Activated CD8-positive, alpha-beta memory T cell treated with anti-CD3 and anti-CD28 coated beads, Interleukin-2, amount 10 ng/mL, durations not matched to agents 7 days and 5 days (primary cell): ENCODE measurements at regions not wholly inside any gene's neighbourhood (a gene's known extent, or its start where the extent isn't known, plus 50 kb on each side); places are given as distances from the start of the nearest gene placed in this dataset.

Experiments used
- ATAC-seq: fragments of 150-1000 bp; cut with Tn5 transposase; one replicate; pipeline ENCODE4 v1.10.0; 2021; ENCODE audit warnings: moderate library complexity
- CTCF ChIA-PET: fragments of 350-600 bp; sonication (Branson Sonifier 250); formaldehyde crosslinking; loops from one replicate; lab custom pipeline; 2021; ENCODE audit warnings: antibody characterized with exemption; lab: Charles Lee
- DNase-seq: peaks from one replicate; pipeline ENCODE4 v3.0.0-alpha.2; 2020
- H3K27ac Mint-ChIP-seq: one replicate; pipeline ENCODE4 v1.8.0; 2021; ENCODE audit warnings: mild to moderate bottlenecking, mixed read lengths
- H3K27me3 Mint-ChIP-seq: one replicate; pipeline ENCODE4 v1.8.0; 2021; ENCODE audit warnings: mixed read lengths
- H3K36me3 Mint-ChIP-seq: one replicate; pipeline ENCODE4 v1.8.0; 2021; ENCODE audit warnings: mild to moderate bottlenecking, mixed read lengths
- H3K4me1 Mint-ChIP-seq: one replicate; pipeline ENCODE4 v1.8.0; 2021; ENCODE audit warnings: mixed read lengths
- H3K4me3 Mint-ChIP-seq: one replicate; pipeline ENCODE4 v1.8.0; 2021; ENCODE audit warnings: mild to moderate bottlenecking, moderate library complexity, mixed read lengths
- H3K9me3 Mint-ChIP-seq: one replicate; pipeline ENCODE4 v1.8.0; 2022; ENCODE audit warnings: low read depth, mixed read lengths

DNA sequence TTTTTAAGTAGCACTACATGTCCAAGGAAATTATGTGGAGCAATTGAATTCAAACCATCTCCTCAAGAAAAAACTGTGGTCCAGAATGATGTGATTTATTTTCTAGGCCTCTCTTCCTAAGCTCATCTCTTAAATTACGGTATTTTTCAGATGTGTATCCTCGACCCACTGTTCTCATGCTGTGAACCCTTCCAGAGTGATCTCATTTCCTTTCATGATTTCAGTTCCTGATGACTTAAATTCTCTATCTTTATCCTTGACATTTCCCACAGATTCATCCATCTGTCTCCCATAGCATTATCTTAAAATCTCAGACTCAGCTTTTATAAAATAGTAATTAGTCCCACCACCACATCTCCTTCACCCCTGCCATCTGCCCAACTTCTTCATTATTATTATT, 117.6 kb upstream of the SPRY2 start:
- peaks cover 3% of the 10 kb centered on the region for H3K4me1 Mint-ChIP-seq
- CTCF ChIA-PET = no interaction called here
- H3K4me3 Mint-ChIP-seq = no peak overlapping the region
- H3K9me3 Mint-ChIP-seq = no peaks in the 10 kb centered on the region
- no peak overlapping the region for H3K27ac Mint-ChIP-seq
- no peaks in the 10 kb centered on the region for H3K27me3 Mint-ChIP-seq
- no peaks in the 10 kb centered on the region for H3K36me3 Mint-ChIP-seq
- ATAC-seq (no peak), DNase-seq (no peak)

DNA sequence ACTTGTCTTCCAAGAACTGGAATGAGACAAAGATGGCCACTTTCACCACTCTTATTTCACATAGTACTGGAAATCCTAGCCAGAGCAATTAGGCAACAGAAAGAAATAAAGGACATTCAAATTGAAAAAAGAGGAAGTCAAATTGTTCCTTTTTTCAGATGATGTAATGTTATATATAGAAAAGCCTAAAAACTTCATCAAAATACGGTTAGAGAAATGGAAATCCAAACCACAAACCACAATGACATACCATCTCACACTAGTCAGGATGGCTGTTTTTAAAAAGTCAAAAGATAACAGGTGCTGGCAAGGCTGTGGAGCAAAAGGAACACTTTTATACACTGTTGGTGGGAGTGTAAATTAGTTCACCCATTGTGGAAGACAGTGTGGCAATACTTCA, 113.3 kb upstream of the SPRY2 start:
- no peak for DNase-seq
- no peaks in the 10 kb centered on the region for H3K27me3 Mint-ChIP-seq
- H3K4me3 Mint-ChIP-seq = no peak overlapping the region
- H3K9me3 Mint-ChIP-seq = peaks cover 2% of the 10 kb centered on the region
- no peaks in the 10 kb centered on the region for H3K36me3 Mint-ChIP-seq
- peaks cover 3% of the 10 kb centered on the region for H3K4me1 Mint-ChIP-seq
- ATAC-seq = no peak
- CTCF ChIA-PET = no interaction called here
- no peak overlapping the region for H3K27ac Mint-ChIP-seq

DNA sequence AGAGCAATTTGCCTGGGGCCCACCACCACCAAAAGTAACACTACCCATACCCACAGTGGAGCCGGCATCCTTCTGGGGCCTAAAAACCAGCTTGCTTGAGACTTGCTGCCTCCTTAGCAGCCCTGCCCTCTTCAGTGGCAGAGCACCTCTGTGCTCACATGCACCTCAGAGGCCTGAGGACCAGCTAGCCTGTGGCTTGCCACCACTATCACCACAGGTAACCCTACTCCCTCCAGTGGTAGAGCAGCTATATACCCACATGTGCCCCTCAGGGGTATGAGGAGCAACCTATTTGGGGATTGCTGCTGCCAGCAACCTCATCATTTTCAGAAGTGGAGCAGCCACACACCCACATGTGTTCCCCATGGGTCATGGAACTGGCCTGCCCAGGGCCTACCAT, 111.4 kb upstream of the SPRY2 start:
- ATAC-seq = no peak
- CTCF ChIA-PET = no interaction called here
- peaks cover 3% of the 10 kb centered on the region for H3K4me1 Mint-ChIP-seq
- H3K36me3 Mint-ChIP-seq = no peaks in the 10 kb centered on the region
- H3K27ac Mint-ChIP-seq = no peak overlapping the region
- no peak overlapping the region for H3K4me3 Mint-ChIP-seq
- no peaks in the 10 kb centered on the region for H3K27me3 Mint-ChIP-seq
- H3K9me3 Mint-ChIP-seq = peaks cover 2% of the 10 kb centered on the region
- no peak for DNase-seq

DNA sequence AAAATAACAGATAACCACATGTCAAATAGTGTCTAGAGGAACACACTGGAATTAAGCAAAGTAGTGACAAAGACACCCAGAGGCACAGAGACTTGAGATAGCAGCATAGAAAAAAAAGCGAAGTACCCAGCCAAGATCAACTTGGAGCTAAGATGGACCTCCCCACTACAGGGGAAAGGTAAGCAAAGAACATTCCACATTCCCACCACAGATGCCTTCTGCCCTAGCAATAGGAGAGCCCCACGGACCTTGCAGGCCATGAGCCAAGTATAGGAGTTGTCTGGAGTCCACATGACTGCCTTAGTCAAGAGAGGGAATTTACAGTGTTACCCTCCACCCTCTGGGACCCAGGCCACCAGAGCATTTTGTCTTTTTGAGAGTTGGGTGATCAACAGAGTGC, 110.7 kb upstream of the SPRY2 start:
- no peak for ATAC-seq
- CTCF ChIA-PET = no interaction called here
- no peak overlapping the region for H3K27ac Mint-ChIP-seq

DNA sequence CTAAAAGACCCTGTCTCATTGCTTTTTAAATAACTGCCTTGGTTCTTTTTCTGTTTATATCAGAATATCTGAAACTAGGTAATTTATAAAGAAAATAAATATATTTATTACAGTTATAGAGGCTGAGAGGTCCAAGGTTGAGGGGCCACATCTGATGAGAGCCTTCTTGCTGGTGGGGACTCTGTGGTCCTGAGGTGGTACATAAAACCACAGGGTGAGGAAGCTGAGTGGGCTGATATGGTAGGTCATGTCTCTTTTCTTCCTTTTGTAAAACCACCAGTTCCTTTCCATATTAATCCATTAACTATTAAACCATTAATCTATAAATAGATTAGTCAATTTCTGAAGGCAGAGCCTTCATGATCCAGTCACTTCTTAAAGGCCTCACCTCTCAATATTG, 109.5 kb upstream of the SPRY2 start:
- Mint-ChIP-seq H3K4me3 (no peak overlapping the region), H3K27ac (no peak overlapping the region), H3K36me3 (no peaks in the 10 kb centered on the region), H3K9me3 (peaks cover 2% of the 10 kb centered on the region), H3K27me3 (no peaks in the 10 kb centered on the region), H3K4me1 (peaks cover 3% of the 10 kb centered on the region)
- no peak for DNase-seq
- CTCF ChIA-PET = no interaction called here
- ATAC-seq = no peak

More for the DNA sequence above, 110.7 kb upstream of the SPRY2 start:
- no peak for DNase-seq
- H3K9me3 Mint-ChIP-seq = peaks cover 2% of the 10 kb centered on the region
- no peaks in the 10 kb centered on the region for H3K36me3 Mint-ChIP-seq
- peaks cover 3% of the 10 kb centered on the region for H3K4me1 Mint-ChIP-seq
- H3K4me3 Mint-ChIP-seq = no peak overlapping the region
- H3K27me3 Mint-ChIP-seq = no peaks in the 10 kb centered on the region

DNA sequence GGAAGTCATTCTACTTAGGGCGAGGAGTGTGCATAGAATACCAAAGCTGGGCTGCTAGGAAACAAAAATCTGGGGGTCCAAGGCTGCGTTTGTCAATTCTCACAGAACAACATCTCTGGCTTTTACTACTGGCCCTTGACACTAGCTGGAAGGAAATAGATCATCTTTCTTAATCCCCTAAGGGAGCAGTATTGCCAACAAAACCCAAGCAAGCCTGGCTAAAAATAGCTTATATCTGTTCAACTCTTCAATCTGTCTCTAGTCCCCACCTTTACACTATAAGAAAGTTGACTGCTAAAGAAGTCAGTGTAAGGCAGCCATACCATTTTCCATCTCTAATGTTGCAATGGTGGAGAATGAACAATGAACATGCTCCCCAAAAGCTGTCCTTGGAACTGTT, 107.8 kb upstream of the SPRY2 start:
- Mint-ChIP-seq H3K9me3 (peaks cover 2% of the 10 kb centered on the region), H3K4me3 (no peak overlapping the region), H3K27ac (no peak overlapping the region), H3K36me3 (no peaks in the 10 kb centered on the region), H3K4me1 (no peaks in the 10 kb centered on the region), H3K27me3 (no peaks in the 10 kb centered on the region)
- ATAC-seq (no peak), DNase-seq (no peak)
- CTCF ChIA-PET = interaction anchor here (1.3 kb wide), 1 partner anchor 20 kb away, joined by 3 read pairs; no protein-coding TSS in a partner anchor

DNA sequence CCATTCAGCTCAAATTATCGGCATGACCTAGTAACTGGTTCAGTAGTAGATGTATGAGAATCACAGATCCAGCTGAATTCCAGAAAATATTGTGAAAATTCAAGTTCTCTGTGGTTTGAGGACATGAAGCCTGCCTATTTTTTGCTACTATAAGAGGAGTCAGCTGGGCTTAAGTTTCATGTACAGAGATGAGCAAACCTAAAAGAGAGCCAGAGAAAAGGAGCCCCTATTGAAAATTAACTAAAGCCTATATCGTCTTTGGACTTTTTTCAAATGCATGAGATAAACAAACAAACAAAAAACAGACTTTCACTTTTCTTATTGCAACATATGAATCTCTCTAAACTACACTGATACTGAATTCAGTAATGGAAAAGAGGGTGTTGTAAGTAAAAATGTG, 106.8 kb upstream of the SPRY2 start:
- CTCF ChIA-PET = interaction anchor here (1.3 kb wide), 1 partner anchor 21 kb away, joined by 3 read pairs; no protein-coding TSS in a partner anchor
- H3K36me3 Mint-ChIP-seq = no peaks in the 10 kb centered on the region
- peaks cover 2% of the 10 kb centered on the region for H3K9me3 Mint-ChIP-seq
- no peak for ATAC-seq
- no peak overlapping the region for H3K4me3 Mint-ChIP-seq
- no peaks in the 10 kb centered on the region for H3K27me3 Mint-ChIP-seq
- no peak for DNase-seq
- H3K27ac Mint-ChIP-seq = no peak overlapping the region
- H3K4me1 Mint-ChIP-seq = no peaks in the 10 kb centered on the region

DNA sequence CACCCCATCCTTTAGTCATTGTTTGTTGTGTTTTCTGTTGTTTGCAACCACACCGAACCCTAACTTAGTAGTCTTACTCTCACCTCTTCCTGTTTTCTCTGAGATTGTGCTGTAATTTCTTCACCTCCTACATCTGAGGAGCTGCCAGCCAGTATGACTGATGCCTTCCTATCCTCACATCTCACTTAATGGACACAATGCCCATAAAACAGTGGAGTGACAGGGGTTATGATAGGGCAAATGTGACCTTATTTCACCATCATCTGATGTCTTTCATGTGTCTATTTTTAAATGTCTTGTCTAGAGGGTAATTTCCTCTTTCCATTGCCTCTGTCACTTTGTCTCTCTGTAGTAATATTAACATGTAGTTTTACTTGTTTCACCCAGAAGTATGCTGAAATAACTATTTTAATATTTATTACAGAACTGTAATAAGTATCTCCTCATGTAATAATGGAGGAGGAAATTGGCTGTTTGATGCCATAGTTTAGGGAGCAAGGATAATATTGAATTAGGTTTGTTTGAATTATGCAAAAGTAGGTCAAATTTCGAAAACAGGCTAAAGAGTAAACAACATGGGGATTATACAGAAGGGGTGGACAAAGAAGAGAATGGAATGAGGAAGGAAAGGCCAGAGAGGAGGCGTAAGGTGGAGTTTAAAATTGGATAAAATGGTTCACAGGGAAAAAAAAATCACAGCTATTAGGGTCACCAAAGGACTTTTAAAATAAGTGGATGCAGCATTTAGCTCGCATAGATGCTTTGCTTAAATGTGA, 103.5 kb upstream of the SPRY2 start:
- Mint-ChIP-seq H3K9me3 (no peaks in the 10 kb centered on the region), H3K4me1 (no peaks in the 10 kb centered on the region), H3K27ac (no peak overlapping the region), H3K4me3 (no peak overlapping the region), H3K36me3 (no peaks in the 10 kb centered on the region), H3K27me3 (no peaks in the 10 kb centered on the region)
- CTCF ChIA-PET = no interaction called here
- no peak for DNase-seq
- no peak for ATAC-seq

DNA sequence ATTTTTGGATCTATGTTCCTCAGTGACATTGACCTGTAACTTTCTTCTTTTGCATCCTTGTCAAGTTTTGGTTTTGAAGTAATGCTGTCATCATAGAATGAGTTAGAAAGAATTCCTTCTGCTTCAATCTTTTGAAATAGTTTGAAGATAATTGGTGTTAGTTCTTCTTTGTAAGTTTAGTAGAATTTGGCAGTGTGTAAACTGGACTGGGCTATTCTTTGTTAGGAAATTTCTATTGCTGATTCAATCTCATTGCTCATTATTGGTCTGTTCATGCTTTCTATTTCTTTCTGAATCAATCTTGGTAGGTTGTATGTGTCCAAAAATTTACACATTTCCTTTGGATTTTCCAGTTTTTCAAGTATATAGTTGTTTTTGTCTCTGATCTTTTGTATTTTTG, 101.7 kb upstream of the SPRY2 start:
- DNase-seq (no peak), ATAC-seq (no peak)
- no peak overlapping the region for H3K27ac Mint-ChIP-seq
- H3K27me3 Mint-ChIP-seq = no peaks in the 10 kb centered on the region
- no peak overlapping the region for H3K4me3 Mint-ChIP-seq
- no peaks in the 10 kb centered on the region for H3K4me1 Mint-ChIP-seq
- CTCF ChIA-PET = no interaction called here
- no peaks in the 10 kb centered on the region for H3K36me3 Mint-ChIP-seq
- no peaks in the 10 kb centered on the region for H3K9me3 Mint-ChIP-seq

DNA sequence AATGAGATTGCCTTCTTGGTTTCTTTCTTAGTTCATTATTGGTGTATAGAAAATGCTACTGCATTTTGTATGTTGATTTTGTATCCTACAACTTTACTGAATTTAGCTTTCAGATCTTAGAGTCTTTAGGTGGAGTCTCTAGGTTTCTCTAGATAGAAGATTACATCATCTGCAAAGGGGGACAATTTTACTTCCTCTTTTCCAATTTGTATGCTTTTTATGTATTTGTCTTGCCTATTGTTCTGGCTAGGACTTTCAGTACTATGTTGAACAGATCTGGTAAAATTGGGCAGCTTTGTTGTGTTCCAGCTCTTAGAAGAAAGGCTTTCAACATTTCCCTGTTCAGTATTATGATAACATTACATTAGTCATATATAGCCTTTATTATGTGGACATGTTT, 101.0 kb upstream of the SPRY2 start:
- no peaks in the 10 kb centered on the region for H3K36me3 Mint-ChIP-seq
- no peak for DNase-seq

DNA sequence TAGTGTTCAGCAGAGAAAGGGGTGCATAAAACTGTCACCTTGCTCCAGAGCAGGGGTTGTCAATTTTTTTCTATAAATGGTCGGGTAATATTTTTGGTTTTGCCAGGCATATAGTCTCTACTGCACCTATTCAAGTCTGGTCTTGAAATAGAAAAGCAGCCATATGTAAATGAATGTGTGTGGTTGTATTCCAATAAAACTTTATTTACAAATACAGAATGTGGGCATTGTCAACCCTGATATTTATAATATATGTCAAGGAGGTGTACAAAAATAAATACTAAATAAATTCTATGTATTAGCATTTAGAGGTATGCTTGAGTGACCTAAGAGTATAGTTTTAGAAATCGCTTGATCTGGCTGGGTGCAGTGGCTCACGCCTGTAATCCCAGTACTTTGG, 97.6 kb upstream of the SPRY2 start:
- CTCF ChIA-PET = no interaction called here

More for the DNA sequence above, 101.0 kb upstream of the SPRY2 start:
- H3K4me1 Mint-ChIP-seq = no peaks in the 10 kb centered on the region
- H3K27me3 Mint-ChIP-seq = no peaks in the 10 kb centered on the region
- no peak overlapping the region for H3K27ac Mint-ChIP-seq
- CTCF ChIA-PET = no interaction called here
- H3K9me3 Mint-ChIP-seq = no peaks in the 10 kb centered on the region
- no peak overlapping the region for H3K4me3 Mint-ChIP-seq
- ATAC-seq = no peak

DNA sequence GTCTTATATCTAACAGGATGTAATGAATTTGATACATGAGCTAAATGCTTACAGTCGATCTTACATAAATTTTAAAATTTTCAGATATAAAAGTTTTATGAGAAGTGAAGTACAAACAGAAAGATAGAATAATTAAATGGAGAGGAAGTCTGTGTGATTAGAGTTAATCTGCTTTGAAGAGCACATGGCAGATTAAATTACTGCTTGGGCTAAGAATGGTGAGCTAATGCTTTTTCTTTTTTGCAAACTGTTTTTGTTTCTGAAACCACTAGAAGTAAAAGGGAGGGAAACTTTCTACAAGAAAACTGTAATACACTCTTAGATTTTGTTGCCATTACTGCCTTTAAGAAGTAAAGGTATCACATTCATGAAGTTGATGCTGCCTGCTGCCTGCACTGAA, 96.3 kb upstream of the SPRY2 start:
- no peak overlapping the region for H3K4me3 Mint-ChIP-seq

More for the DNA sequence above, 97.6 kb upstream of the SPRY2 start:
- Mint-ChIP-seq H3K4me1 (no peaks in the 10 kb centered on the region), H3K27me3 (no peaks in the 10 kb centered on the region), H3K36me3 (no peaks in the 10 kb centered on the region), H3K27ac (no peak overlapping the region), H3K9me3 (no peaks in the 10 kb centered on the region), H3K4me3 (no peak overlapping the region)
- ATAC-seq (no peak), DNase-seq (no peak)

DNA sequence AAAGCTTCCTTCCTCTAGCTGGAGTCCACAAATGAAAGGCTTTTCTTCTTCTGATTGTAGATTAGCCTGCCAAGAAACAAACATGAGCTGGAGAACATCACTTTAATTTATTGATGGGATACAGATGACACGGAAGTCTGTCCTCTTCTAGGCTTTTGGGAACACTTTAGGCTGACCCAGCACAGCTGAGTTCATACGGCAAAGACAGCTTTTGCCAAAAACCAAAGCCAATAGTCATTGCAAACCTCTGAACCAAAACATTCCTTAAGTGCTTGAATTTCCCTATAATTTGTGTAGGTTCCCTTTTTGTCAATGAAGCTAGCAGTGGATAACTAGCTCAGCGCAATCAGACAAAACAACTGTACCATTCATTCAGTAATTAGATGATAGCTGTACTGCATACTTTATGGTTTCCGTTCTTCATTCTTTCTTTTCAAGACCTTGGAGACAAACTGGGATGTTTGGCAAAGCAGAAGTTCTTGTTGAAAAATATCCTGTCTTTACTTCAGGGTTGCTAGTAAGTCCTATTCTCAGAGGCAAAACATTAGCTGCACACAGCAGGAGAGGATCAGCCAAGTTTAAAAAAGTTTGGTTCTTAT, 95.7 kb upstream of the SPRY2 start:
- Mint-ChIP-seq H3K27ac (no peak overlapping the region), H3K36me3 (no peaks in the 10 kb centered on the region), H3K9me3 (peaks cover 2% of the 10 kb centered on the region), H3K4me1 (no peaks in the 10 kb centered on the region), H3K27me3 (no peaks in the 10 kb centered on the region), H3K4me3 (no peak overlapping the region)
- CTCF ChIA-PET = interaction anchor here (1.3 kb wide), 1 partner anchor 44 kb away, joined by 3 read pairs; no protein-coding TSS in a partner anchor
- DNase-seq (no peak), ATAC-seq (no peak)

More for the DNA sequence above, 96.3 kb upstream of the SPRY2 start:
- peaks cover 2% of the 10 kb centered on the region for H3K9me3 Mint-ChIP-seq
- no peaks in the 10 kb centered on the region for H3K4me1 Mint-ChIP-seq
- H3K36me3 Mint-ChIP-seq = no peaks in the 10 kb centered on the region
- DNase-seq (no peak), ATAC-seq (no peak)
- no peaks in the 10 kb centered on the region for H3K27me3 Mint-ChIP-seq
- CTCF ChIA-PET = interaction anchor here (1.3 kb wide), 1 partner anchor 43 kb away, joined by 3 read pairs; no protein-coding TSS in a partner anchor
- H3K27ac Mint-ChIP-seq = no peak overlapping the region

DNA sequence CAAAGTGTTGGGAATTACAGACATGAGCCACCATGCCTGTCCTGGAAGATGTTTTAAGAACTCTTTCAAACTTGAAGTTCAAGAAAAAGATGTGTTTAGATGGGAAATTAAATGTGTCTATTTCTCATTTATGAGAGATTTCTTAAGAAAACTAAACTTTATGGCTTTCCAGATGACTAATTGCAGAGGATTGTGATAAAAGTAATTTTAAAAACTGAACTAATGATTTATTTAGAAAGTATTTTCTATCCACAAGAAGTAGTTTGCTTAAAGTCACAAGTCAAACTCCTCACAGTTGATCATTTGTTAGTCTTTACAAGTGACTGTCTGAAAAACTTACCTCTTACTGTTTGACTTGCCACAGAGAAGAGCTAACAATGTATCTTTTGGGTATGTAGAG, 89.6 kb upstream of the SPRY2 start:
- CTCF ChIA-PET = no interaction called here
- no peaks in the 10 kb centered on the region for H3K36me3 Mint-ChIP-seq
- no peaks in the 10 kb centered on the region for H3K27me3 Mint-ChIP-seq
- DNase-seq (no peak), ATAC-seq (no peak)
- H3K4me1 Mint-ChIP-seq = no peaks in the 10 kb centered on the region
- no peak overlapping the region for H3K27ac Mint-ChIP-seq
- peaks cover 2% of the 10 kb centered on the region for H3K9me3 Mint-ChIP-seq
- no peak overlapping the region for H3K4me3 Mint-ChIP-seq
